Skeletal muscle tissue (tissue), 3 donors: ENCODE measurements at regions not wholly inside any gene's neighbourhood (a gene's known extent, or its start where the extent isn't known, plus 50 kb on each side); places are given as distances from the start of the nearest gene placed in this dataset.

Experiments
- H3K27ac ChIP-seq: one replicate; pipeline ENCODE4 v1.7.0; 2013; ENCODE audit warnings: mild to moderate bottlenecking, low read depth, low read length, inconsistent platforms
- H3K27me3 ChIP-seq, 3 donors: one replicate each; pipeline ENCODE4 v1.7.0; 2013; ENCODE audit warnings: low read length in 3 of 3; ENCODE audit not compliant: control insufficient read depth in 3 of 3, insufficient read depth in 3 of 3
- H3K36me3 ChIP-seq, 3 donors: one replicate each; pipeline ENCODE4 v1.7.0; 2013; ENCODE audit warnings: low read length in 3 of 3; ENCODE audit not compliant: control insufficient read depth in 3 of 3, insufficient read depth in 3 of 3
- H3K4me1 ChIP-seq, 3 donors: one replicate each; pipeline ENCODE4 v1.7.0; 2013; ENCODE audit warnings: low read length in 3 of 3, mild to moderate bottlenecking in 3 of 3; ENCODE audit not compliant: control insufficient read depth in 3 of 3, insufficient read depth in 3 of 3
- H3K4me3 ChIP-seq, 3 donors: one replicate each; pipeline ENCODE4 v1.7.0; 2013; ENCODE audit warnings: low read length in 3 of 3
- H3K9ac ChIP-seq, 3 donors: one replicate each; pipeline ENCODE4 v1.7.0; 2013; ENCODE audit warnings: low read length in 3 of 3, mild to moderate bottlenecking in 3 of 3, moderate library complexity in 2 of 3, low read depth in 1 of 3
- H3K9me3 ChIP-seq, 3 donors: one replicate each; pipeline ENCODE4 v1.7.0; 2013; ENCODE audit warnings: low read length in 3 of 3; ENCODE audit not compliant: control insufficient read depth in 3 of 3
- donor health status: Osteomylitis.

- no peaks in the 10 kb centered on the region for H3K4me1 ChIP-seq
- H3K27me3 ChIP-seq, result peaks cover 0 to 4% (median 2%) of the 10 kb centered on the region in 3 donors
- no peaks in the 10 kb centered on the region for H3K9me3 ChIP-seq
- H3K9ac ChIP-seq, result no peak overlapping the region
- H3K4me3 ChIP-seq, result no peak overlapping the region
- H3K27ac ChIP-seq, result no peak overlapping the region
- no peaks in the 10 kb centered on the region for H3K36me3 ChIP-seq
Measured at GRCh38 chr4:4937926-4938325, 78.5 kb downstream of the MSX1 start.

- no peaks in the 10 kb centered on the region for H3K4me1 ChIP-seq
- no peak overlapping the region for H3K9ac ChIP-seq
- no peaks in the 10 kb centered on the region for H3K36me3 ChIP-seq
- peaks cover 0 to 4% (median 0%) of the 10 kb centered on the region in 3 donors for H3K27me3 ChIP-seq
- no peak overlapping the region for H3K4me3 ChIP-seq
- no peak overlapping the region for H3K27ac ChIP-seq
- H3K9me3 ChIP-seq, result no peaks in the 10 kb centered on the region
Measured at GRCh38 chr4:4941751-4942150, 77.5 kb downstream of the CYTL1 start.

- Histone ChIP-seq H3K9me3 (no peaks in the 10 kb centered on the region), H3K27me3 (peaks cover 0 to 4% (median 0%) of the 10 kb centered on the region in 3 donors), H3K36me3 (no peaks in the 10 kb centered on the region), H3K27ac (no peak overlapping the region), H3K4me3 (no peak overlapping the region), H3K9ac (no peak overlapping the region), H3K4me1 (no peaks in the 10 kb centered on the region)
Measured at GRCh38 chr4:4942658-4943057, 76.6 kb downstream of the CYTL1 start.

- Histone ChIP-seq H3K9me3 (no peaks in the 10 kb centered on the region), H3K36me3 (no peaks in the 10 kb centered on the region), H3K4me3 (no peak overlapping the region), H3K27ac (no peak overlapping the region), H3K4me1 (no peaks in the 10 kb centered on the region), H3K27me3 (peaks cover 0 to 4% (median 0%) of the 10 kb centered on the region in 3 donors), H3K9ac (no peak overlapping the region)
Measured at GRCh38 chr4:4945021-4945420, 74.2 kb downstream of the CYTL1 start.

- no peak overlapping the region for H3K4me3 ChIP-seq
- H3K4me1 ChIP-seq, result no peaks in the 10 kb centered on the region
- no peak overlapping the region for H3K27ac ChIP-seq
- H3K9ac ChIP-seq, result no peak overlapping the region
- H3K27me3 ChIP-seq, result peaks cover 0 to 4% (median 0%) of the 10 kb centered on the region in 3 donors
- no peaks in the 10 kb centered on the region for H3K9me3 ChIP-seq
- no peaks in the 10 kb centered on the region for H3K36me3 ChIP-seq
Measured at GRCh38 chr4:4945829-4946228, 73.4 kb downstream of the CYTL1 start.

- no peaks in the 10 kb centered on the region for H3K36me3 ChIP-seq
- H3K27me3 ChIP-seq, result peaks cover 0 to 3% (median 0%) of the 10 kb centered on the region in 3 donors
- H3K4me3 ChIP-seq, result no peak overlapping the region
- no peaks in the 10 kb centered on the region for H3K4me1 ChIP-seq
- no peak overlapping the region for H3K9ac ChIP-seq
- H3K27ac ChIP-seq, result no peak overlapping the region
- H3K9me3 ChIP-seq, result no peaks in the 10 kb centered on the region
Measured at GRCh38 chr4:4946416-4946815, 72.8 kb downstream of the CYTL1 start.

- no peak overlapping the region for H3K27ac ChIP-seq
- H3K4me1 ChIP-seq, result no peaks in the 10 kb centered on the region
- no peak overlapping the region for H3K9ac ChIP-seq
- H3K9me3 ChIP-seq, result no peaks in the 10 kb centered on the region
- no peaks in the 10 kb centered on the region for H3K36me3 ChIP-seq
- H3K4me3 ChIP-seq, result no peak overlapping the region
- H3K27me3 ChIP-seq, result no peaks in the 10 kb centered on the region
Measured at GRCh38 chr4:4947721-4948120, 71.5 kb downstream of the CYTL1 start.

- Histone ChIP-seq H3K4me3 (no peak overlapping the region), H3K4me1 (no peaks in the 10 kb centered on the region), H3K36me3 (no peaks in the 10 kb centered on the region), H3K27me3 (no peaks in the 10 kb centered on the region), H3K9me3 (no peaks in the 10 kb centered on the region), H3K27ac (no peak overlapping the region), H3K9ac (no peak overlapping the region)
Measured at GRCh38 chr4:4948370-4948769, 70.9 kb downstream of the CYTL1 start.

- Histone ChIP-seq H3K27me3 (no peaks in the 10 kb centered on the region), H3K4me3 (no peak overlapping the region), H3K9me3 (no peaks in the 10 kb centered on the region), H3K9ac (no peak overlapping the region), H3K36me3 (no peaks in the 10 kb centered on the region), H3K27ac (no peak overlapping the region), H3K4me1 (no peaks in the 10 kb centered on the region)
Measured at GRCh38 chr4:4950561-4951290, 68.5 kb downstream of the CYTL1 start.

- H3K9ac ChIP-seq, result no peak overlapping the region
- H3K27ac ChIP-seq, result no peak overlapping the region
- no peaks in the 10 kb centered on the region for H3K36me3 ChIP-seq
- H3K4me3 ChIP-seq, result no peak overlapping the region
- H3K4me1 ChIP-seq, result no peaks in the 10 kb centered on the region
- H3K9me3 ChIP-seq, result no peaks in the 10 kb centered on the region
- no peaks in the 10 kb centered on the region for H3K27me3 ChIP-seq
Measured at GRCh38 chr4:4952273-4952672, 67.0 kb downstream of the CYTL1 start.
